GM12891 (cell line): ENCODE measurements at regions not wholly inside any gene's neighbourhood (a gene's known extent, or its start where the extent isn't known, plus 50 kb on each side); places are given as distances from the start of the nearest gene placed in this dataset.

ENCODE experiments used
- DNase-seq: peaks from one replicate; pipeline ENCODE4 v3.0.0; 2011; ENCODE audit warnings: low spot score; ENCODE audit not compliant: insufficient read length
- FAIRE-seq: peaks from 2 replicates; lab custom pipeline; 2011; peaks lifted over from hg19 to GRCh38; lab: Jason Lieb, UNC
- PAX5 ChIP-seq: IDR thresholded peaks from 2 replicates; pipeline ENCODE4 v1.6.1; 2011; ENCODE audit warnings: low read length, moderate library complexity, mild to moderate bottlenecking; ENCODE audit not compliant: insufficient read depth, severe bottlenecking
- POLR2A ChIP-seq: IDR thresholded peaks from 2 replicates; pipeline ENCODE4 v1.6.1; 2011; ENCODE audit warnings: low read depth, low read length, control low read depth
- POLR2AphosphoS5 ChIP-seq: IDR thresholded peaks from 2 replicates; pipeline ENCODE4 v1.6.1; 2011; ENCODE audit warnings: low read depth, low read length, control low read depth
- POU2F2 ChIP-seq: IDR thresholded peaks from 2 replicates; pipeline ENCODE4 v1.6.1; 2011; ENCODE audit warnings: low read depth, mild to moderate bottlenecking, control low read depth, low read length, moderate library complexity
- SPI1 ChIP-seq: IDR thresholded peaks from 2 replicates; pipeline ENCODE4 v1.6.1; 2011; ENCODE audit warnings: low read depth, low read length, control low read depth
- TAF1 ChIP-seq: IDR thresholded peaks from 2 replicates; pipeline ENCODE4 v1.6.1; 2011; ENCODE audit warnings: low read depth, low read length, control low read depth

DNA sequence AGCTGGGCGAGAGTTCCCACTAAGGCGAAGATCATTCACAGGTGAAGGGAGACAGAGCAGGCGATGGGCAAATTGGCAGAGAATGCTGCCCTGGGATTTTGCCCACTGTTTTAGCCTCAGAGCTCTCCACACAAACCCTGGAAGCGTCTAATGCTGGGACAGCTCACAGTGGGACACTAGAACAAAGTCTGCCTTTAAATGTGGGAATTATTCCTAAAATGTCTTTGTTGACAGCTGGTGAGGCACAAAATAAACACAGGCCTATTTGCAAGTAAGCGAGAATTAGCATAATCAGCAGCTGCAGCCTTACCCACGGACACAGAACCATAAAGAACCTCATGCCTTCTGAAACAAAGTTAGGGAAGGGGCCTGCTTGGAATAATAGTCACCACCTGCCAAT is 824.5 kb downstream of the AACS start:
- no peak for TF ChIP-seq SPI1
- no peak for TF ChIP-seq TAF1
- no peak for TF ChIP-seq POLR2A
- no peak for TF ChIP-seq POU2F2
- no peak for TF ChIP-seq PAX5
- no peak for TF ChIP-seq POLR2AphosphoS5
- no peak for DNase-seq
- FAIRE-seq = no peak

GRCh38 chr12:125890366-125890905 is 825.2 kb downstream of the AACS start:
- TF ChIP-seq PAX5 = no peak
- TF ChIP-seq POLR2A = no peak
- TF ChIP-seq TAF1 = no peak
- no peak for TF ChIP-seq POLR2AphosphoS5
- no peak for TF ChIP-seq SPI1
- TF ChIP-seq POU2F2 = no peak
- no peak for FAIRE-seq
- DNase-seq = no peak

DNA sequence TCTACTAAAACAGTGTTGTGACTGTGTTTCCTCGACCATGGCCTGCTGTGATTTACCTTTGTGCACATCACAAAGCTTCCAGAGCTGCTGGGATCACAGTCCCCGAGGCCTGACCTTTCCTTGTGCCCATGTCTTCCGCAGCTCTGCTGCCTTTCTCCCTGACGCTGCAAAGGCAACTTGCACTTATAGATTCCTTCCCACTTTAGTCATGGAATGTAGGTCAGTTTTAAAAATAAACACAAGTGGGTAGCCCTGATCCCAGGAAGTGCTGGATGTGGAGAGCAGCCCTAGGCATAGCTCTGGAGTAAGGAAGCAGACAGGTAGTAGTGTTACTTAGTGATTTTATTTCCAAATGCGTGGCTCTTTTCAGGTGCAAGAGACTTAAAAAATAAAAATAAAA is 825.7 kb downstream of the AACS start:
- FAIRE-seq = no peak
- no peak for TF ChIP-seq POU2F2
- TF ChIP-seq SPI1 = no peak
- no peak for DNase-seq

DNA sequence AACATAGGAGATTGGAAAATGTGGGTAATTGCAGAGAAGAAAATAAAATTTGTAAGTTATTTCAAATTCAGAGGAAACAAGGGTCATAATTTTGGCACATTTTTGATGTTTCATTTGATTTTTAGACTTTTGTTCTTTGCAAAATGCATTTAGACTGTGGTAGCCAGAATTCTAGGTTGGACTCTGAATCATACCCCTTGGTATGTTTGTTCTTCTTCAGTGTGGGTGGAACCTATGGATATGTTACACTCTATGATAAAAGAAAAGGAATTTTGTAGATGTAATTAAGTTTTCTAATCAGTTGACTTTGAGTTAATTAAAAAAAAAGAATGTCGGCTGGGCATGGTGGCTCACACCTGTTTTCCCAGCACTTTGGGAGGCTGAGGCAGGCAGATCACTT is 827.0 kb downstream of the AACS start:
- TF ChIP-seq POLR2A (no peak), POLR2AphosphoS5 (no peak), TAF1 (no peak), POU2F2 (no peak), SPI1 (no peak), PAX5 (no peak)
- no peak for DNase-seq
- FAIRE-seq = no peak

- TF ChIP-seq POLR2AphosphoS5 = no peak
- TF ChIP-seq PAX5 = no peak
- no peak for TF ChIP-seq SPI1
- no peak for TF ChIP-seq POU2F2
- TF ChIP-seq TAF1 = no peak
- no peak for TF ChIP-seq POLR2A
- FAIRE-seq (no peak), DNase-seq (no peak)
Observed at GRCh38 chr12:125902991-125903390, 837.8 kb downstream of the AACS start.

- FAIRE-seq = no peak
- TF ChIP-seq POU2F2 = no peak
- no peak for TF ChIP-seq POLR2AphosphoS5
- no peak for TF ChIP-seq POLR2A
- TF ChIP-seq TAF1 = no peak
- no peak for TF ChIP-seq SPI1
- TF ChIP-seq PAX5 = no peak
- DNase-seq = no peak
Observed at GRCh38 chr12:125907351-125907750, 842.1 kb downstream of the AACS start.

- TF ChIP-seq TAF1 (no peak), PAX5 (no peak), POU2F2 (no peak), SPI1 (no peak), POLR2A (no peak), POLR2AphosphoS5 (no peak)
- FAIRE-seq = no peak
- DNase-seq = no peak
Observed at GRCh38 chr12:125919856-125920470, 854.7 kb downstream of the AACS start.

GRCh38 chr12:125922330-125922729 is 857.1 kb downstream of the AACS start:
- no peak for DNase-seq
- no peak for FAIRE-seq
- TF ChIP-seq POU2F2 = no peak
- no peak for TF ChIP-seq TAF1
- TF ChIP-seq PAX5 = no peak
- no peak for TF ChIP-seq POLR2A
- TF ChIP-seq SPI1 = no peak
- TF ChIP-seq POLR2AphosphoS5 = no peak

DNA sequence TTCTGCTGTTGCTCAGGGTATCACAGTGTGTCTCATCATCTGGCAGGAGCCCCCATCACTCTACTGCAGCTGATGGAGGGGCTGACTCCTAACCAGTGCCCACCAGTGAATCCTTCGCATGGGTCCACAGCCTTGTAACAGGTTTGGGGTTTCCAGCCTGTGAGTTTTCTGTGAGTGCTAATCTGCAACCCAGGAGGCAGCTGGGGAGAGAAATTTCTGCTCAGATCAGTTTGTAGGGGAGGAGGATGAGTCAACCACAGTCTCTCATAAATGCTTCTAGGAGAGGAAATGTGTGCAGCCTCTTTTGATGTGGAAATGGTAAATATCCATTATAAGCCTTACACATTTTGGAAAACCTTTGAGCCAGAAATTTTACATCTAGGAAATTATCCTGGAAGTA is 871.3 kb downstream of the AACS start:
- TF ChIP-seq PAX5 = no peak
- no peak for TF ChIP-seq SPI1
- TF ChIP-seq POU2F2 = no peak
- no peak for TF ChIP-seq TAF1
- no peak for TF ChIP-seq POLR2AphosphoS5
- TF ChIP-seq POLR2A = no peak
- no peak for FAIRE-seq
- DNase-seq = no peak

DNA sequence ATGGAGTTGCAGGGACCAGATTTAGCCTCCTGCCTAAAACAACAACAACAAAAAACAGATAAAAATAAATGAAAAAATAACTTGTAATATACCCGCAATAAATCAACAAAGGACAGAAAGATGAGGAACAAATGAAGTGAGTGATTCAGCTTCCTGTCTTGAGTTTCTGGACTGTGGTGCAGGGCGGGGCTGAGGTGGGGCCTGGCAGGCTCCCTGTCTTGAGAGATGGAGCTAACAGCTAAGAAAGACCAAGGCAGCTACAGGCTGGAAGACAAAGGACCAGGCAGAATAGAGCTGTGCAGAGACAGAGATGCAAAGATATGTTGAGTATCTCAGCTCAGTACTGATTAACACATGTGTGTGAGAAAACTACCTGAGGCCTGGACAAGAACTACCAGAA is 879.2 kb downstream of the AACS start:
- no peak for TF ChIP-seq SPI1
- no peak for TF ChIP-seq POLR2AphosphoS5
- no peak for TF ChIP-seq POU2F2
- TF ChIP-seq POLR2A = no peak
- no peak for TF ChIP-seq PAX5
- no peak for TF ChIP-seq TAF1
- DNase-seq (no peak), FAIRE-seq (no peak)

- FAIRE-seq (no peak), DNase-seq (no peak)
- no peak for TF ChIP-seq PAX5
Observed at GRCh38 chr12:125949471-125949870, 884.2 kb downstream of the AACS start.
